WTC11 (cell line): ENCODE measurements at regions not wholly inside any gene's neighbourhood (a gene's known extent, or its start where the extent isn't known, plus 50 kb on each side); places are given as distances from the start of the nearest gene placed in this dataset.

Experiments
- ATAC-seq: fragments of 200-7000 bp; cut with Tn5 transposase; 2 replicates; pipeline ENCODE4 v1.10.0; 2021; ENCODE audit warnings: mild to moderate bottlenecking, moderate library complexity
- CTCF ChIA-PET: fragments of 300-600 bp; sonication (Branson Sonifier 250); formaldehyde crosslinking; loops from one replicate; lab custom pipeline; 2021; ENCODE audit warnings: antibody characterized with exemption; lab: Charles Lee
- POLR2A ChIA-PET: fragments of 350-600 bp; sonication (Branson Sonifier 250); formaldehyde crosslinking; loops from one replicate; lab custom pipeline; 2021; ENCODE audit warnings: antibody characterized with exemption; lab: Charles Lee
- DNase-seq: peaks from one replicate; pipeline ENCODE4 v3.0.0; 2021; ENCODE audit warnings: low spot score
- H3K27ac Mint-ChIP-seq: 2 replicates; pipeline ENCODE4 v1.8.0; 2021; ENCODE audit warnings: mixed read lengths
- H3K27me3 Mint-ChIP-seq: 2 replicates; pipeline ENCODE4 v1.8.0; 2021; ENCODE audit warnings: low read depth, mild to moderate bottlenecking, moderate library complexity, mixed read lengths
- H3K36me3 Mint-ChIP-seq: 2 replicates; pipeline ENCODE4 v1.8.0; 2021; ENCODE audit warnings: mixed read lengths
- H3K4me1 Mint-ChIP-seq: 2 replicates; pipeline ENCODE4 v1.8.0; 2022; ENCODE audit warnings: mixed read lengths
- H3K4me3 Mint-ChIP-seq: 2 replicates; pipeline ENCODE4 v1.8.0; 2021; ENCODE audit warnings: mild to moderate bottlenecking, moderate library complexity, mixed read lengths
- H3K9me3 Mint-ChIP-seq: 2 replicates; pipeline ENCODE4 v1.8.0; 2021; ENCODE audit warnings: mixed read lengths
- ATF1 ChIP-seq: sonication (generic); formaldehyde crosslinking; IDR thresholded peaks from 2 replicates; pipeline ENCODE4 v1.8.1; 2023; ENCODE audit warnings: mild to moderate bottlenecking, moderate library complexity, missing genetic modification reagents
- CREM ChIP-seq: sonication (generic); formaldehyde crosslinking; IDR thresholded peaks from 2 replicates; pipeline ENCODE4 v1.8.1; 2022; ENCODE audit warnings: mild to moderate bottlenecking, missing genetic modification reagents, moderate library complexity
- HMGA2 ChIP-seq: fragments of 250-450 bp; sonication (Bioruptor Pico); IDR thresholded peaks from 2 replicates; pipeline ENCODE4 v1.4.0; 2021; ENCODE audit warnings: mild to moderate bottlenecking, moderate library complexity
- KAT7 ChIP-seq: sonication (generic); formaldehyde crosslinking; IDR thresholded peaks from 2 replicates; pipeline ENCODE4 v1.8.1; 2023; ENCODE audit warnings: missing genetic modification reagents, mild to moderate bottlenecking, borderline replicate concordance
- MLX ChIP-seq: sonication (generic); formaldehyde crosslinking; IDR thresholded peaks from 2 replicates; pipeline ENCODE4 v1.8.1; 2023; ENCODE audit warnings: mild to moderate bottlenecking, missing genetic modification reagents, moderate library complexity
- OVOL2 ChIP-seq: fragments of 250-450 bp; sonication (Bioruptor Pico); IDR thresholded peaks from 2 replicates; pipeline ENCODE4 v1.9.0; 2021; ENCODE audit warnings: mild to moderate bottlenecking, borderline replicate concordance
- SMAD4 ChIP-seq: sonication (generic); formaldehyde crosslinking; IDR thresholded peaks from 2 replicates; pipeline ENCODE4 v1.8.0; 2022; ENCODE audit warnings: mild to moderate bottlenecking, missing genetic modification reagents
- ZBTB43 ChIP-seq: sonication (generic); formaldehyde crosslinking; IDR thresholded peaks from 2 replicates; pipeline ENCODE4 v1.8.1; 2023; ENCODE audit warnings: mild to moderate bottlenecking, missing genetic modification reagents
- ZNF671 ChIP-seq: fragments of 250-450 bp; sonication (Bioruptor Pico); IDR thresholded peaks from 2 replicates; pipeline ENCODE4 v1.8.0; 2021; ENCODE audit warnings: mild to moderate bottlenecking
- TF ChIP-seq, protein P1 (sequence below): fragments of 250-450 bp; sonication (Bioruptor Pico); IDR thresholded peaks from 2 replicates; pipeline ENCODE4 v1.9.0; 2021; ENCODE audit warnings: mild to moderate bottlenecking, borderline replicate concordance
- TF ChIP-seq, protein P2 (sequence below): sonication (generic); formaldehyde crosslinking; IDR thresholded peaks from 2 replicates; pipeline ENCODE4 v1.8.0; 2022; ENCODE audit warnings: mild to moderate bottlenecking, missing genetic modification reagents

- H3K27ac Mint-ChIP-seq: no peak overlapping the region
- DNase-seq: no peak
Measured at GRCh38 chr18:69239849-69240674, 160.6 kb upstream of the DOK6 start.

GRCh38 chr18:69246027-69246426, 154.7 kb upstream of the DOK6 start:
- peaks cover 9% of the 10 kb centered on the region for H3K9me3 Mint-ChIP-seq

More at GRCh38 chr18:69239849-69240674, 160.6 kb upstream of the DOK6 start:
- ChIA-PET POLR2A (no interaction called here), CTCF (no interaction called here)
- Mint-ChIP-seq H3K36me3 (no peaks in the 10 kb centered on the region), H3K4me3 (no peak overlapping the region), H3K9me3 (peaks cover 9% of the 10 kb centered on the region), H3K4me1 (no peaks in the 10 kb centered on the region), H3K27me3 (no peaks in the 10 kb centered on the region)
- ATAC-seq: no peak
- TF ChIP-seq HMGA2 (CRISPR knock-in tag) (no peak), KAT7 (no peak), OVOL2 (CRISPR knock-in tag) (no peak), MLX (no peak), ZNF671 (CRISPR knock-in tag) (no peak), ATF1 (CRISPR knock-in tag) (no peak)
- TF ChIP-seq, protein P1, sequence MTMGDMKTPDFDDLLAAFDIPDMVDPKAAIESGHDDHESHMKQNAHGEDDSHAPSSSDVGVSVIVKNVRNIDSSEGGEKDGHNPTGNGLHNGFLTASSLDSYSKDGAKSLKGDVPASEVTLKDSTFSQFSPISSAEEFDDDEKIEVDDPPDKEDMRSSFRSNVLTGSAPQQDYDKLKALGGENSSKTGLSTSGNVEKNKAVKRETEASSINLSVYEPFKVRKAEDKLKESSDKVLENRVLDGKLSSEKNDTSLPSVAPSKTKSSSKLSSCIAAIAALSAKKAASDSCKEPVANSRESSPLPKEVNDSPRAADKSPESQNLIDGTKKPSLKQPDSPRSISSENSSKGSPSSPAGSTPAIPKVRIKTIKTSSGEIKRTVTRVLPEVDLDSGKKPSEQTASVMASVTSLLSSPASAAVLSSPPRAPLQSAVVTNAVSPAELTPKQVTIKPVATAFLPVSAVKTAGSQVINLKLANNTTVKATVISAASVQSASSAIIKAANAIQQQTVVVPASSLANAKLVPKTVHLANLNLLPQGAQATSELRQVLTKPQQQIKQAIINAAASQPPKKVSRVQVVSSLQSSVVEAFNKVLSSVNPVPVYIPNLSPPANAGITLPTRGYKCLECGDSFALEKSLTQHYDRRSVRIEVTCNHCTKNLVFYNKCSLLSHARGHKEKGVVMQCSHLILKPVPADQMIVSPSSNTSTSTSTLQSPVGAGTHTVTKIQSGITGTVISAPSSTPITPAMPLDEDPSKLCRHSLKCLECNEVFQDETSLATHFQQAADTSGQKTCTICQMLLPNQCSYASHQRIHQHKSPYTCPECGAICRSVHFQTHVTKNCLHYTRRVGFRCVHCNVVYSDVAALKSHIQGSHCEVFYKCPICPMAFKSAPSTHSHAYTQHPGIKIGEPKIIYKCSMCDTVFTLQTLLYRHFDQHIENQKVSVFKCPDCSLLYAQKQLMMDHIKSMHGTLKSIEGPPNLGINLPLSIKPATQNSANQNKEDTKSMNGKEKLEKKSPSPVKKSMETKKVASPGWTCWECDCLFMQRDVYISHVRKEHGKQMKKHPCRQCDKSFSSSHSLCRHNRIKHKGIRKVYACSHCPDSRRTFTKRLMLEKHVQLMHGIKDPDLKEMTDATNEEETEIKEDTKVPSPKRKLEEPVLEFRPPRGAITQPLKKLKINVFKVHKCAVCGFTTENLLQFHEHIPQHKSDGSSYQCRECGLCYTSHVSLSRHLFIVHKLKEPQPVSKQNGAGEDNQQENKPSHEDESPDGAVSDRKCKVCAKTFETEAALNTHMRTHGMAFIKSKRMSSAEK (CRISPR knock-in tag): no peak

More at GRCh38 chr18:69246027-69246426, 154.7 kb upstream of the DOK6 start:
- Mint-ChIP-seq H3K4me1 (no peaks in the 10 kb centered on the region), H3K36me3 (no peaks in the 10 kb centered on the region), H3K27me3 (no peaks in the 10 kb centered on the region), H3K4me3 (no peak overlapping the region), H3K27ac (no peak overlapping the region)
- ATAC-seq (no peak), DNase-seq (no peak)
- no peak for TF ChIP-seq CREM (CRISPR knock-in tag)
- no peak for TF ChIP-seq ZBTB43 (CRISPR knock-in tag)
- TF ChIP-seq, protein P2, sequence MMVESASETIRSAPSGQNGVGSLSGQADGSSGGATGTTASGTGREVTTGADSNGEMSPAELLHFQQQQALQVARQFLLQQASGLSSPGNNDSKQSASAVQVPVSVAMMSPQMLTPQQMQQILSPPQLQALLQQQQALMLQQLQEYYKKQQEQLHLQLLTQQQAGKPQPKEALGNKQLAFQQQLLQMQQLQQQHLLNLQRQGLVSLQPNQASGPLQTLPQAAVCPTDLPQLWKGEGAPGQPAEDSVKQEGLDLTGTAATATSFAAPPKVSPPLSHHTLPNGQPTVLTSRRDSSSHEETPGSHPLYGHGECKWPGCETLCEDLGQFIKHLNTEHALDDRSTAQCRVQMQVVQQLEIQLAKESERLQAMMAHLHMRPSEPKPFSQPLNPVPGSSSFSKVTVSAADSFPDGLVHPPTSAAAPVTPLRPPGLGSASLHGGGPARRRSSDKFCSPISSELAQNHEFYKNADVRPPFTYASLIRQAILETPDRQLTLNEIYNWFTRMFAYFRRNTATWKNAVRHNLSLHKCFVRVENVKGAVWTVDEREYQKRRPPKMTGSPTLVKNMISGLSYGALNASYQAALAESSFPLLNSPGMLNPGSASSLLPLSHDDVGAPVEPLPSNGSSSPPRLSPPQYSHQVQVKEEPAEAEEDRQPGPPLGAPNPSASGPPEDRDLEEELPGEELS: no peak
- TF ChIP-seq SMAD4 (CRISPR knock-in tag): no peak
- ChIA-PET CTCF (no interaction called here), POLR2A (no interaction called here)
